ENCODE measurements at regions not wholly inside any gene's neighbourhood (a gene's known extent, or its start where the extent isn't known, plus 50 kb on each side); places are given as distances from the start of the nearest gene placed in this dataset.

DNA sequence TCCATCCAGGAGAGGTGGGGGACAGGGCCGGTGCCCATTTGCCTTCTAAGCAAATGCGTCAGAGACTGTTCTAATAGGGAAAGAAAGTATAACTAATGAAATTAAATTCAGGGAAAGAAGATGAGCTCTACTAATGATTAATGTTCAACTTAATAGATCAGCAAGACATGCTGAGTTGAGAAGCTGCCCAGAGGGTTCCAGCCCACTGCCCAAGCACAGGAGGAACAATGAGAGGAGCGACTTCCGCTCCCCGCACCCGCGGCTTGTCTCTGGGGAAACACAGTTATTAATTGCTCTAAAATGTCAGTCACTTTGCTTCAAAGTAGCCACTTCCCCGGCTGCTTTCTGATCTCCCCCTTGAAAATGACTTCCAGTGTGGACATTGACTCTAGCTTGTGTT, 331.3 kb downstream of the UQCRFS1 start:
- TF ChIP-seq, protein P1, sequence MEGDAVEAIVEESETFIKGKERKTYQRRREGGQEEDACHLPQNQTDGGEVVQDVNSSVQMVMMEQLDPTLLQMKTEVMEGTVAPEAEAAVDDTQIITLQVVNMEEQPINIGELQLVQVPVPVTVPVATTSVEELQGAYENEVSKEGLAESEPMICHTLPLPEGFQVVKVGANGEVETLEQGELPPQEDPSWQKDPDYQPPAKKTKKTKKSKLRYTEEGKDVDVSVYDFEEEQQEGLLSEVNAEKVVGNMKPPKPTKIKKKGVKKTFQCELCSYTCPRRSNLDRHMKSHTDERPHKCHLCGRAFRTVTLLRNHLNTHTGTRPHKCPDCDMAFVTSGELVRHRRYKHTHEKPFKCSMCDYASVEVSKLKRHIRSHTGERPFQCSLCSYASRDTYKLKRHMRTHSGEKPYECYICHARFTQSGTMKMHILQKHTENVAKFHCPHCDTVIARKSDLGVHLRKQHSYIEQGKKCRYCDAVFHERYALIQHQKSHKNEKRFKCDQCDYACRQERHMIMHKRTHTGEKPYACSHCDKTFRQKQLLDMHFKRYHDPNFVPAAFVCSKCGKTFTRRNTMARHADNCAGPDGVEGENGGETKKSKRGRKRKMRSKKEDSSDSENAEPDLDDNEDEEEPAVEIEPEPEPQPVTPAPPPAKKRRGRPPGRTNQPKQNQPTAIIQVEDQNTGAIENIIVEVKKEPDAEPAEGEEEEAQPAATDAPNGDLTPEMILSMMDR (IDR thresholded peaks at IDR 0.05), result no peak
- no peak for TF ChIP-seq POLR2A (IDR thresholded peaks at IDR 0.05)
